GM18861 (cell line): ENCODE measurements at regions not wholly inside any gene's neighbourhood (a gene's known extent, or its start where the extent isn't known, plus 50 kb on each side); places are given as distances from the start of the nearest gene placed in this dataset.
"Not testable (repeated sequence)": the region's sequence is repeated elsewhere in the genome, so short reads cannot be mapped to it uniquely, and the experiment has no call there.

Source experiments
- ATAC-seq: cut with Tn5 transposase; IDR thresholded peaks from one replicate; pipeline ENCODE4 v1.9.1; 2021; ENCODE audit not compliant: unreplicated experiment

DNA sequence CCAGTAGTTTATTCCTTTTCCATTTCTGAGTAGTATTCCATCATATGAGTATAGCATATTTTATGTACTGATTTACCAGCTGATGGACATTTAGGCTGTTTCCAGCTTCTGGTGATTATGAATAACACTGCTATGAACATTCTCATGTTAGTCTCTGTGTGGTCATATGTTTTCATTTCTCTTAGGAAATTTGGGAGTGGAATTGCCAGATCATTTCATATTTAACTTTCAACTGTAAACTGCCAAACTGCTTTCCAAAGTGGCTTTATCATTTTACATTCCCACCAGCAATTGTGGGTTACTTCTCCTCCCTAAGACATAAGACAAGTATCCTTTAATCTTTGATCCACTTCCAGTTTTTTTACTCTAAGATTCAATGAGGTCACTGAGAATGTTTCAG lies 85.7 kb upstream of the RALGPS2 start:
- no peak for ATAC-seq

DNA sequence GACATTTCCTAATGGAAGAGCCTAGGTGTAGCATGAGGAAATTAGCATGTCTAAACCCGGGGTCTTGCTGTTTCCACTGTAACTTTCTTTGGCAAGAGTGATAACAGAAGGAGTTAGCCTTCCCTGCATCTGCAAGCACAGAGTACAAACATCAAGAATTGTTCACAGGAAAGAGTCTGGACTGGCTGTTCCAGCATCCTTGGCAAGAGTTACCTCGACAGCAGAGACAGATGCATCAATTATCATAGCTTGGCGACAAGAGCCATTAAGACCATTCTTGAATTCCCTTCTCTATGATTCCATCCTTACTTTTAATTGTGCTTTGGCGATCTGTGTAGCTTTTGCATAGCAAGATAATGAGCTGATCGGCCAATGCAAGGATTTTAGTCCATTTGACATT lies 82.8 kb upstream of the RALGPS2 start:
- ATAC-seq, result no peak

DNA sequence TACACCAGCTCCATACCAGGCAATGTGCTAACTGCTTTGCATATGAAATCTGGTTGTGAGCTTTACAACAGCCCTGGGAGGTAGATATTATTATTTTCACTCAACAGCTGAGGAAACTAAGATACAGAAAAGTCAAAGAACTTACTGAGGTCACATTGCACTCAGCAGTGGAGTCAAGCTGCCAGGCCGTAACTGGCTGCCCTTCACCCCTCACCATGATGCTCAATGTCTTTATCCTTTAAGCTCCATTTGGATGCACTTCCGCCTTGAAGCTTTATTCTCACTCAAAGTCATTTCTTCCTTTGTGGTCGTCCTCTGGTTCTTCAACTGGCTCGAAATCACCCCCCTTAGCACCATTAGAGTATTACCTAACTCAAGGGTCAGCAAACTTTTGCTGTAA lies 81.7 kb upstream of the RALGPS2 start:
- no peak for ATAC-seq

DNA sequence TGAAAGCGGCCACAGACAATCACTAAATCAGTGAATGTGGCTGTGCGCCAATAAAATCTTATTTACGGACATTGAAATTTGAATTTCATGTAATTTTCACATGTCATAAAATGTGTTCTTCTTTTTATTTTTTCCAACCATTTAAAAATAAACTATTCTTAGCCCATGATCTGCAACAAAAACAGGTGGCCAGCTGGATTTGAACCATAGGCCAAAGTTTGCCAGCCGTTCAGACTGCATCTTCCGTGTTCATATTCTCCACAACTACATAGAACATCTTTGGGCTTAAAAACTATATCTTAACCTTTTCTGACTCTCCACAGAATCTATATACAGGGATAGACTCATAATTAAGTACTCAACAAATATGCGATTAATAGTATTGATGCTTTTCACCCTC lies 81.2 kb upstream of the RALGPS2 start:
- no peak for ATAC-seq

DNA sequence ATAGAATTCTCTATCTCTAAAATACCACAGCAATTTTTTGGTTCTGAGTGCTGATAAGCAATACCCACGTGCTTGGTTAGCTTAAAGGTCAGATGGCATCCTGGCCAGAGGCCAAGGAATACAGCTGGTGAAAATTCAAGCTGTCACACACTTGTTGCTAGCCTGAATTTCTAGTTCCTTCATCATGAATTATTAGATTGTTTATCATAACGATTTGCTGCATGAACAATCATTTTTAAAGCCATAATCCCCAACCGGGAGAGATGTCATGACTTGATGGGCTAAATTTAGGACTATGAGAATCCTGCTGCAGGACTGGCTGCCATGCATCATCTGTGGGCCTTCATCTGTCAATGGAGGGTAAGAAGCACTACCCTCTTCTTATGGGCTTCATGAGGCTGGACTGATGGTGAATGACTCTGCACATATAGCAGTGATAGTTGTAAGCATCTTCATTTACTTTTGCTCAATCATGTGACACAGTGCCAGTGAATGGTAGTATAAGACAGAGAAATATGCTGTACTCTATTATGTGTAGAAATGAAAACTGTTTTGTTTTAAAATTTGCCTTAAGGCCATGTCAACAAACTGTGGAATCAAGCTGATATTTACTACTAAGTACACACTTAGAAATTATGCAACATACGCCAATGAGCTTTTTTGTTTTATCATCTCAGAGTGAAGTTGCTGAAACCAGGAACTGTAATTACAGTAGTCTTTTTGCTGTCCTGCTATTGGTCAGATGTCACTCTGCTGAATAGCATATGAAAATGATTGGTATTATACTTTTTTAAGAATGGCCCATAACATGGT lies 80.5 kb upstream of the RALGPS2 start:
- no peak for ATAC-seq

DNA sequence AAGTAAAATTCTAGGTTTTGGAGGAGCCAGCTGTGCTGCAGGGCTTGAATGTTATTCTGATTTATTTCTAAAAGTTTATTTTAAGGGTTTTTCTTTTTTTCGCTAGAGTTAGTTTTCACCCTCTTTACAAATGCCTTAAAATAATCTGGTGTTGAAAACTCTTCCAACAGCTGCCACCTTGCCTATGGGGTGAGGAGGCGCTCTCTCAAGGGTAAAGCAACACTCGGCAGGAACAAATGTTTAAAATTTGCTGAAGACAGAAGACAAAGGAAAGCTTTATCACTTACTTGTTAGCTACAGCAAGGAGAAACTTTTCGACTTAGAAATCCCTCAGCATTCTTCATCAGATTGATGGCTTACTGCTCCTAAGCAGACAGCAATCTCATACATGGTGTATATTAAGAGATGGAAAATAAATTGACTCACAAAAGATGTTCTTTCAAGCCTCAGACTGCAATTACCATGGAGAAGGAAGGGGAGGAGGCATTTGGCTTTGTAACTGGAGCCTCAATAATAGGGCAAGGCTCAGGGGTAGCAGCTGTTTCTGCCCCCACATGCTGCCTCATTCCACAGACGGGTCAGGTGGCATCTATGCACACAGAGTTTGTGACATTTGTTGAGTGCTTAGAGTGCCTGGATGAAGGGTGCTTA lies 79.8 kb upstream of the RALGPS2 start:
- ATAC-seq, result no peak

DNA sequence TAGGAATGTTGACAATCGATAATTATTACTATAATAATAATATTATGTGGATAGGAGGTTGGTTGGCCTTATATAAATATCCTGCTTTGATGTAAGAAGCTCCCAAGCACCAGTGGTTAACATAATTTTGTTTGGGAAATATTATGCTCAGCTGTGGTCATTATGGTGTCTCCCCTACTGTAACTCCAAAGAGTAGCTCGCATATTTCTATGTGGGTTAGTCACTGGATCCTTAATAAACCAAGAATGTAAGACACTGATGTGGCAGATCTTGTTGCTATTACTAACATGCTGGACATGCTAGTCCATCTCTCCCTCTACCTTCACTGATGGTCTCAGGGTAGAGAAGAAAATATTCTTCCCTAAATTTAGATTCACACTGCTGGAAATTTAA lies 79.2 kb upstream of the RALGPS2 start:
- no peak for ATAC-seq

DNA sequence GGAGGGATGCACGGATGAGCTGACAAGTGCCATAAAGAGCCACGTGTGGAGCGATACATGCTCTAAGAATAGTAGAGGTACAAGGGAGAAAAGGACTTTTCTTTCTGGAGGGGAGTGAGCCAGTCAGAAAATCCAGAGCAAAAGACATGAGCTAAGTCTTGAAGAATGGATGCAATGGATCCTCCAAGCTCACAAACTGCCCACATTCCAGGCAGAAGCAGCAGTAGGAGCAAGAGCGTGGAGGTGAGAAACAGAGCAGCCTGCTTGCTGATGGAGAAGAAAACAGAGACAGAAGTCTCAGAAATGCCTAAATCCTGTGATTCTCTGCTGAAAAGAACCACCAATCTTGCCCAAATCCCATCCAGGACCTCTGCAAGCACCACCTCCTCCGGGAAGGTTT lies 78.2 kb upstream of the RALGPS2 start:
- no peak for ATAC-seq

DNA sequence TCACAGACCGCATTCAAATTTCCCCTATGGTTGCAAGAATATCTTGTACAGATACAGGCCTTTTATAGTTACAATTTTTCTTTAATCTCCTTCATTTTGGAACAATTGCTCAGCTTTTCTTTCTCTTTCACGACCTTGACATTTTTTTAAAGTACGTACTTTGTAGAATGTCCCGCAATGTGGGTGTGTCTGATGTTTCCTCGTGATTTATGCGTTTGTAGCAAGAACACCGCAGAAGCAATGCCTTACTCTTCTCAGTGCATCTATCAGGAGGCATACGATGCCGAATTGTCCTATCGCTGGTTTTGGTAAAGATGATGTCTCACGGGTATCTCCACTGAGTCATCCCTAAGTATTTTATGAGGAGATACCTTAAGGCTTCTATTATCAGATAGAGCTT lies 76.9 kb upstream of the RALGPS2 start:
- ATAC-seq, result no peak

DNA sequence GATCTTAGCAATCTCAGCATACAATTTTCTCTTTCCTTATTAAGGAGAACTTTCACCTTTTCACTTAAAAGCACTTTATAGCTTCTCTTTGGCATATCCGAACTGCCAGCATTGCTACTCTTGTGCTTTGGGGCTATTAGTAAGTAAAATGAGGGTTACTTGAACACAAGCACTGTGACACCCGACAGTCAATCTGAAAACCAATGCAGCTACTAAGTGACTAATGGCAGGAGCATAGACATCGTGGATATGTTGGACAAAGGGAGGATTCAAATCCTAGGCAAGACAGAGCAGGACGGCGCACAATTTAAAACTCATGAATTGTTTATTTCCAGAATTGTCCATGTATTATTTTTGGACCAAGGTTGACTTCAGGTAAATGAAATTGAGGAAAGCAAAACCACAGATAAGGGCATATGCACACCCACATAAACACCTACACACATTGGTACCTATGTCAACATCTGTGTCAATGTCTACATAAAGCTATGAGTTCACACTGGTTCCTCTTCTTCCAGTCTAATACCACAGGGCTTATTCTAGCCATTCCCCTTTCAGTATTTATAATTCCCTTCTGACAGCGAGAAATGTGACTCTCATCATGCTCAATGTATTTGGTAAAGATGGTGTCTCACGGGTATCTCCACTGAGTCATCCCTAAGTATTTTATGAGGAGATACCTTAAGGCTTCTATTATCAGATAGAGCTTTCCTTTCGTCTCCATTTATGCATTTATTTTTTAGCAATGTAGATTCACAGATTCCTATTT lies 75.3 kb upstream of the RALGPS2 start:
- ATAC-seq, result no peak

DNA sequence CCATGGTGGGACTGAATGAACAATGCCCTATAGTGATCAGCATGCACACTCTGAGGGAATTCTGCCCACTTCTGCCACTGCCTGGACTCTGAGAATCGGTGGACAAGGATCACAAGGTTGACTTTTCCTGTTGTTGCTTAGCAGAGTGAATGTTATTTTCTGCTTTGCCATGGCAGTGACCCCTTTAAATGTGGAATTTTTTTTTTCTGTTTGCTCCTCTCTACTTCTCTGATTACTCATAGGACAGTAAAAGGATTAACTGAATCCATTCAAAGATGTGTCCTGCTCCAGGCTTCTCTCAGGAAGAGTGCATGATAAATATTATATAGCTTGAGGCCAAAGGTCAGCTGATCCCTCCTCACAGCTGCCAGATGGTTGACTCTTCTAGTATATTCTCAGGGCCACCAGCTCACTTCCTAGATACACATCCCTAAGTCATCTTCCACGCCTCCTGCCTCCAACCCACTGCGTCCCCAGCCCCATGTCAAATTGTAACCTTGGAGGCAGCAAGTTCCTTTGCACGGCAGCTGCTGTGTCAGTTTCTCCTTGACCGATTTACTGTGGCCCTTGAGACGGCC lies 74.0 kb upstream of the RALGPS2 start:
- no peak for ATAC-seq

DNA sequence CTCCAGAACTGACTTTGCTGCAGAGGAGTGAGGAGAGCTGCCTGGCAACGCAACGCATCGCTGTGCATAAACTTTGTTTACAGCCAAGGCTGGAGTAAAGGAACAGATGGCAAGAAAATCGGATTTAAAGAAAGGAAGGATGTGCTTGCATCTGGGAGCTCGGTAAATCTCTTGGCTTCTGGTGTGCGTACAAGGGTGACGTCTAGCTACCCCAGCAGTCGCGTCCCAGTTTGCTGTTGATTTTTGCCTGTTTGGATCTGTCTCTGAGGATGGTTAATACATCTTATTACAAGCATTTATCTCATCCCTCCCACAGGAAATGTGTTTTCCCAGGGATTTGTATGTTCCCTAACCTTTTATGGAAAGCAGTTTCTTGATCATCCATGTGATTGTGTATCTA lies 73.3 kb upstream of the RALGPS2 start:
- no peak for ATAC-seq

DNA sequence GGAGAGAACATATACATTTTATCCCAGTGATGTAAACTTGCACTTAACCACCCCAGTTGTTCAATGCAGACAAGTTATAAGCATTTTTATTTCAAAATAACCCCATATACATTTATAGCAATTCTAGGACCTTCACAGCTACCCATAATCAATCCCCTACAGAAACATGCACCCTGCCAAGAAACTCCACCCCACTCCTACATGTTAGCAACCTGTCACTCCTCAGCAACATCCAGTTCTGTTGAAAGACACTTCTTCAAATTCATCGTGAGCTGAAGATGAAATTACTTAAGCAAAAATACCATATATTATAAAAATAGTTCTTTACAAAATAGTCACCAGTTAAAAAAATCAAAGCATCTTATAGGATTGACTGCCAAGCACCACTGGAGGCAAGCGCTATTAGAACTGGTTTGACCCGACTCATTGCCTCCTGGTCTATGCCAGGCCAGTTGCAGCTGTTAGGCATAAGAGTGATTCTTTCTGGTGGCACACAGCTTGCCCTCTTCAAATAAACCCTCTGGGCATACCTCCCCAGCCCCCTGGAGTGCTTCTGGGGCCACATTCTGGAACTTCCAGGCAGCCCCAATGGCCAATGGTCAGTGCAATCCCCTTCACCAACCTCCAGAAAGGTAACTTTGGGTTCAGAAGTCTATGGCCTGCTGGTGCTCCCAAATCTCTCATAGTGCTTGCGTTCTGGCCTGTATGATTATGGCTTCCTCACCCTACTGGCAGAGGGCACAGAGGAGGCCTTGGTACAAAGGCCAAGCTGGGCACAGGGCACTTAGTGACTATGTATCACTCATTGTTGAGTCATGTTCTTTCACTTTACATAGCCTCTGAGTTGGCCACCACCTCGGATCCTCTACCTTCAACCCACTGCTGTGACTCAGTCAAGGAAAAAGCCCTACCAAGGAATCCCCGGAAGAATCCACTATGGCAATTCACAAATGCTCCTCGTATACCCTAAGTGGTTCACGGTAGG lies 72.2 kb upstream of the RALGPS2 start:
- ATAC-seq, result no peak

DNA sequence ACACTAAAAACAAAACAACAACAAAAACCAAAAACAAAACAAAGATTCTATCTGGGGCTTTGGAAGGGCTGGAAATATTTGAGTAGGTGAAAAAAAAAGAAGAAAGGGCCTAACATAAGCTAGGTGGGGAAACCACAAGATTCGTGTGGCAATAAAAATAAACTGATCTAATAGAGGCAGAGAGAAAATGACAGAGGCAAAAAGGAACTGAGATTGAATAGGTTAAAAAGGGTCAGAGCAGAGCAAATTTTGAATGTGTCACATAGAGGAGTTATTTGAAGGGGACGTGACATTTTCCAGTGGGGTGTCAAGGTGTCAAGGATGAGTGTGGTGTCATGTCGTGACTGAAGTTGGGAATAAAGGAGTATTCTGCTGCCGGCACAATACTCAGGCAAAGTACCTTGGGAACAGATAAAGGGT lies 65.2 kb upstream of the RALGPS2 start:
- peak; percentile 61 for ATAC-seq

DNA sequence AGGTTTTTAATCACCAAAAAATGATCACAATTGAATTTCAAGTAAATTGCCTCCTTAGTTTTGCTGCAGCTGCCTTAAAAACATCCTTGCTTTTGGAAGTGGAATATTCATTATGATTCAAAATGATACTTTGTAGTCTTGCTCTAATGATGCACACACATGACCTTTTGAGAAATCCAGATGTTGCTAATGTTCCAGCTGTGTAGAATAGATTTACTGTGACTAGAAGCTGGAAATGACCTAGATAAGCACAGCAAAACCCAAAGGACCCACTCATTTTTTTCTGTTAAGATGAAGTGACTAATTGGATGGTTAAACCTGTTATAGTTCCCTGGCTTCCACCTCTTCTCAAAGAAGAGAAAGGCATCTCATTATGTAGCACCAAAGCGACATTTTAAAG lies 64.6 kb upstream of the RALGPS2 start:
- no peak for ATAC-seq

DNA sequence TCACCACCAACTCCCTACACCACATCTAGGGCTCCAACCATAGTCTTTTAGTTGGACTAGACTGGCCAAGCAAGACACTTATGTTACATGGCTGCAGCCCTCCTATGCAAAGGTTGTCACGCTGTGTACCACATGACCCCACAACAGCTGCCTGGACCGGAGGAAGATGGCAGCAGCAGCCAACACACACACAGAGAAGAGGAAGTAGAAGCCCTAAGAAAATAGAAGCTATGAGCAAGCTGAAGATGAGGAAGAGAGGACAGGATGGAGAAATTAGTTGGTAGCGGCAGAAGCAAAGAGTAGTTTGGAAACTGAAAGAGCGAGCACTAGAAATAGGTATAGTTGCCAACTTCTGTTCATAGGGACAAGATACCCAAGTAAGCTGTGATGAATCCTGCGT lies 60.8 kb upstream of the RALGPS2 start:
- ATAC-seq, result peak; percentile 81

DNA sequence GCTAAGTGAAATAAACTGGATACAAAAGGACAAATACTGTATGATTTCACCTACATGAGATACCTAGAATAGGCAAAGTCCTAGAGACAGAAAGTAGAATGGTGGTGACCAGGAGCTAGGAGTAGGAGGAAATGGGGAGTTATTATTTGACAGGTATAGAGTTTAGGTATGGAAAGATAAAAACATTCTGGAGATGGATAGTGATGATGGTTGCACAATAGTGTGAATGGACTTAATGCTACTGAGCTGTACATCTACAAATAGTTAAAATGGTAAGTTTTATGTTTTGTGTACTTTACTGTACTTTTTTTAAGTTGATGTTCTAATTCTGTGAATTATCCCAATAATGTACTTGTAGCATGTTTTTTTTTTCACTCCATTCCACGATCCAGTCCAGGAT lies 59.5 kb upstream of the RALGPS2 start:
- no peak for ATAC-seq

DNA sequence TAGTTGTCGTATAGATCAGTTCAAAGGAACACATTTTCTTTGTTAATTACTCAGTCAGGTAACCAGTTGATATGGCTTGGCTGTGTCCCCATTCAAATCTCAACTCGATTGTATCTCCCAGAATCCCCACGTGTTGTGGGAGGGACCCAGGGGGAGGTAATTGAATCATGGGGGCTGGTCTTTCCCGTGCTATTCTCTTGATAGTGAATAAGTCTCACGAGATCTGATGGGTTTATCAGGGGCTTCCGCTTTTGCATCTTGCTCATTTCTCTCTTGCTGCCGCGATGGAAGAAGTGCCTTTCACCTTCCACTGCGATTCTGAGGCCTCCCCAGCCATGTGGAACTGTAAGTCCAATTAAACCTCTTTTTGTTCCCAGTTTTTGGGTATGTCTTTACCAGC lies 58.2 kb upstream of the RALGPS2 start:
- ATAC-seq, result not testable (repeated sequence)

DNA sequence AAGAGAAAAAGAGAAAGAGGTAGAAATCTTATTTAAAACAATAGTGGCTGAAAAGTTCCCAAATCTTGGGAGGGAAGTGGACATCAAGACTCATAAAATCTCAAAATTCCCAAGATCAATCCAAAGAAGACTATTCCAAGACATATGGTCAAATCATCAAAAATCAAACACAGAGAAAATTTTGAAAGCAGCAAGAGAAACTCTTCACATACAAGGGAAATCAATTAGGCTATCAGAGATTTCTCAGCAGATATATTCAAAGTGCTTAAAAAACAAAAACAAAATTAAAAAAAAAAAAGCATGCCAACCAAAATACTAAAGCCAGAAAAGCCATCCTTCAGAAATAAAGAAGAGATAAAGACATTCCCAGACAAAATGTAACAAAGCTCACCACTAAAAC lies 52.6 kb upstream of the RALGPS2 start:
- no peak for ATAC-seq

DNA sequence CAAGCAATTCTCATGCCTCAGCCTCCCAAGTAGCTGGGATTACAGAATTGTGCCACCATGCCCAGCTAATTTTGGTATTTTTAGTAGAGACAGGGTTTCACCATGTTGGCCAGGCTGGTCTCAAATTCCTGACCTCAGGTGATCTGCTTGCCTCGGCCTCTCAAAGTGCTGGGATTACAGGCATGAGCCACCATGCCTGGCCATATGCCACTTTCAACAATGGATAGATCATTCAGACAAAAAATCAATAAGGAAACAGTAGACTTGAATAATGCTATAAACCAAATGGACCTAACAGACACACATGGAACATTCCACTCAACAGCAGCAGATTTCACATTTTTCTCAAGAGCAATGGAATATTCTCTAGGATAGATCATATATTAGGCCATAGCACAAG lies 50.5 kb upstream of the RALGPS2 start:
- ATAC-seq, result not testable (repeated sequence)
